ENCODE measurements at regions not wholly inside any gene's neighbourhood (a gene's known extent, or its start where the extent isn't known, plus 50 kb on each side); places are given as distances from the start of the nearest gene placed in this dataset.

DNA sequence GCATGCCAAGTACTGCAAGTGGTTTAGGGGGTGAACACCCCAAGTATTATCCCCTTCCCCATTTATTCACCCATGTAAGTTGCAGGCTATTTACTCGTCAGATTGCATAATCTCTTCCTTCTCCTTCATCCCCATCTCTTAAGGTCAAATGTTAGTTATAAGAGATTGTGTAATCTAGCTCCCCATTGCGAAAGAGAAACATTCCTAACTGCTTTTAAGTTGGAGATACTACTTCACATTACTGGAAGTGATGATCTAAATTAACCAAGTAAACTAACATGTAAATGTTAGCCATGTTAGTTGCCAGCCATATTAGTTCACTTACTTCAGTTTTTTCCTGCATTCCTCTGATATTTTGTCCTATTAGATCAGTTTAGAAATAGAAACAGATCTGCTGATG is 262.3 kb downstream of the TAF11L14 start:
- H3K9me3 ChIP-seq: no peaks in the 10 kb centered on the region
- peak in 1 of 4 donors; percentile 86 for TF ChIP-seq EP300 (IDR thresholded peaks at IDR 0.05)
- peak in 1 of 2 donors; percentile 58 for TF ChIP-seq POLR2AphosphoS5 (IDR thresholded peaks at IDR 0.05)
- TF ChIP-seq, protein P1, sequence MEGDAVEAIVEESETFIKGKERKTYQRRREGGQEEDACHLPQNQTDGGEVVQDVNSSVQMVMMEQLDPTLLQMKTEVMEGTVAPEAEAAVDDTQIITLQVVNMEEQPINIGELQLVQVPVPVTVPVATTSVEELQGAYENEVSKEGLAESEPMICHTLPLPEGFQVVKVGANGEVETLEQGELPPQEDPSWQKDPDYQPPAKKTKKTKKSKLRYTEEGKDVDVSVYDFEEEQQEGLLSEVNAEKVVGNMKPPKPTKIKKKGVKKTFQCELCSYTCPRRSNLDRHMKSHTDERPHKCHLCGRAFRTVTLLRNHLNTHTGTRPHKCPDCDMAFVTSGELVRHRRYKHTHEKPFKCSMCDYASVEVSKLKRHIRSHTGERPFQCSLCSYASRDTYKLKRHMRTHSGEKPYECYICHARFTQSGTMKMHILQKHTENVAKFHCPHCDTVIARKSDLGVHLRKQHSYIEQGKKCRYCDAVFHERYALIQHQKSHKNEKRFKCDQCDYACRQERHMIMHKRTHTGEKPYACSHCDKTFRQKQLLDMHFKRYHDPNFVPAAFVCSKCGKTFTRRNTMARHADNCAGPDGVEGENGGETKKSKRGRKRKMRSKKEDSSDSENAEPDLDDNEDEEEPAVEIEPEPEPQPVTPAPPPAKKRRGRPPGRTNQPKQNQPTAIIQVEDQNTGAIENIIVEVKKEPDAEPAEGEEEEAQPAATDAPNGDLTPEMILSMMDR (IDR thresholded peaks at IDR 0.05): no peak
- TF ChIP-seq POLR2A (IDR thresholded peaks at IDR 0.05): no peak
- H3K4me1 ChIP-seq: no peaks in the 10 kb centered on the region
- DNase-seq (no peak), ATAC-seq (ENCODE audit: low FRiP score in 2 of 2) (peak in 1 of 2 donors; percentile 76)
- WGBS, 2 donors: 23 to 24% methylated on average over 2 of the region's 2 CpGs
- H3K27ac ChIP-seq: peak overlapping the region in 1 of 4 donors; percentile 21
- H3K27me3 ChIP-seq: no peaks in the 10 kb centered on the region
- H3K4me3 ChIP-seq: no peak overlapping the region
- H3K36me3 ChIP-seq: no peaks in the 10 kb centered on the region

DNA sequence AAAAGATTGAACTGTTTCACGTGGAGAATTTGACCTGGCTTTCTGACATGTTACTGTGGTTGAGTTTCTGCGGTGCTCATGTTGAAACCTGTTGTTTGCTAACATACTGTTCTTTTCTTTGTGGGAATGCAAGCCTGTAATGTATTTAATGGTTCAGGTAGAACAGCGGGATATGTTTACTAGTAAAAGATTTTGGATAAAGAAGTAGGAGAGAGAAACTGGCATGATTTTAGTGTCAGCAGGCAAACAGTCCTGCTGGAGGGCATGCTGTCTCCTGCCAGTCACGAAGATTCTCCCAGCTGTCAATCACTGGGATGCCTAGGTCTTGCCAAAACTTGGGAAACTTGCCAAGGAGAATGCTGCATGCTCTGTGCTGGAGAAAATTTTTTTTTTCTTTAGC is 263.5 kb downstream of the TAF11L14 start:
- no peaks in the 10 kb centered on the region for H3K36me3 ChIP-seq
- WGBS, 2 donors: 64 to 70% methylated on average over 4 of the region's 4 CpGs
- no peaks in the 10 kb centered on the region for H3K27me3 ChIP-seq
- no peak for ATAC-seq (ENCODE audit: low FRiP score in 2 of 2)
- no peak overlapping the region for H3K27ac ChIP-seq
- no peaks in the 10 kb centered on the region for H3K9me3 ChIP-seq
- H3K4me3 ChIP-seq: no peak overlapping the region
- DNase-seq: no peak
- no peaks in the 10 kb centered on the region for H3K4me1 ChIP-seq
- TF ChIP-seq POLR2A (IDR thresholded peaks at IDR 0.05) (no peak), POLR2AphosphoS5 (IDR thresholded peaks at IDR 0.05) (no peak), EP300 (IDR thresholded peaks at IDR 0.05) (no peak)
- TF ChIP-seq, protein P1 (IDR thresholded peaks at IDR 0.05): no peak

DNA sequence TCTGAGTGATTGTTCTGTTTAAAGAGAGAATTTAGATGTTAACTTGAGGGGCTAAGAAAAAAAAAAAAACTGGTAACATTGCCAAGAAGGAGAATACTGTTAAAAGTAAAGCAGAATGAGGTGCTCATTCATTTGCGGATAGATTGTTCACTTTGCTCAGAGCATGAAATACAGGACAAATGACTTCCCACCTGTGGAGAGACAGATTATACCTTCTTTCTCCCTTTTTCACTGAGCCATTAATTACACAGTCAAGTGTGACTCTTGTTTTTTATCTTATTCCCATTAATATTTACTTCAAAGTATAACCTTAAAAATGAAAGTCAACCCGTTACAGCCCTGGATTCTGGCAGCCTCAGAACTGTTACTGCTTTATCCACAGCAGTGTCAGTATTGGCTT is 264.5 kb downstream of the TAF11L14 start:
- TF ChIP-seq POLR2AphosphoS5 (IDR thresholded peaks at IDR 0.05) (no peak), EP300 (IDR thresholded peaks at IDR 0.05) (no peak), POLR2A (IDR thresholded peaks at IDR 0.05) (no peak)
- TF ChIP-seq, protein P1 (IDR thresholded peaks at IDR 0.05): no peak
- Histone ChIP-seq H3K4me3 (no peak overlapping the region), H3K4me1 (no peaks in the 10 kb centered on the region), H3K9me3 (no peaks in the 10 kb centered on the region), H3K27me3 (no peaks in the 10 kb centered on the region), H3K27ac (no peak overlapping the region), H3K36me3 (no peaks in the 10 kb centered on the region)
- DNase-seq (no peak), ATAC-seq (ENCODE audit: low FRiP score in 2 of 2) (no peak)
- WGBS, 2 donors: 49 to 71% methylated on average over 2 of the region's 2 CpGs

- ATAC-seq (ENCODE audit: low FRiP score in 2 of 2) (no peak), DNase-seq (no peak)
- H3K27me3 ChIP-seq: no peaks in the 10 kb centered on the region
- H3K27ac ChIP-seq: no peak overlapping the region
- no peaks in the 10 kb centered on the region for H3K36me3 ChIP-seq
- H3K9me3 ChIP-seq: no peaks in the 10 kb centered on the region
- WGBS, 2 donors: 76 to 78% methylated on average over 2 of the region's 2 CpGs
- no peaks in the 10 kb centered on the region for H3K4me1 ChIP-seq
- no peak for TF ChIP-seq POLR2A (IDR thresholded peaks at IDR 0.05)
- TF ChIP-seq EP300 (IDR thresholded peaks at IDR 0.05): no peak
- TF ChIP-seq POLR2AphosphoS5 (IDR thresholded peaks at IDR 0.05): no peak
- TF ChIP-seq, protein P1 (IDR thresholded peaks at IDR 0.05): no peak
- H3K4me3 ChIP-seq: no peak overlapping the region
Measured at GRCh38 chr5:17907094-17907493, 272.8 kb downstream of the TAF11L14 start.

- DNase-seq (no peak), ATAC-seq (ENCODE audit: low FRiP score in 2 of 2) (peak in 1 of 2 donors; percentile 53)
- Histone ChIP-seq H3K27ac (no peak overlapping the region), H3K4me3 (no peak overlapping the region), H3K9me3 (no peaks in the 10 kb centered on the region), H3K27me3 (no peaks in the 10 kb centered on the region), H3K4me1 (no peaks in the 10 kb centered on the region), H3K36me3 (no peaks in the 10 kb centered on the region)
- TF ChIP-seq, protein P1 (IDR thresholded peaks at IDR 0.05): no peak
- TF ChIP-seq POLR2AphosphoS5 (IDR thresholded peaks at IDR 0.05) (no peak), POLR2A (IDR thresholded peaks at IDR 0.05) (no peak)
Measured at GRCh38 chr5:17910318-17910717, 276.1 kb downstream of the TAF11L14 start.
